ENCODE measurements at regions not wholly inside any gene's neighbourhood (a gene's known extent, or its start where the extent isn't known, plus 50 kb on each side); places are given as distances from the start of the nearest gene placed in this dataset.

GRCh38 chr1:221913351-221913892 is 171.5 kb upstream of the DUSP10 start:
- TF ChIP-seq CTCF (IDR thresholded peaks at IDR 0.05; ENCODE audit: low read depth, low read length) (no peak), EZH2phosphoT487 (IDR thresholded peaks at IDR 0.05; ENCODE audit: low read depth) (no peak)
